Parathyroid adenoma (tissue), 2 donors: ENCODE measurements at regions not wholly inside any gene's neighbourhood (a gene's known extent, or its start where the extent isn't known, plus 50 kb on each side); places are given as distances from the start of the nearest gene placed in this dataset.
"Not testable (repeated sequence)": the region's sequence is repeated elsewhere in the genome, so short reads cannot be mapped to it uniquely, and the experiment has no call there.

Experiments
- H2AFZ ChIP-seq: fragments of 300-600 bp; sonication (generic); one replicate; pipeline ENCODE4 v1.7.0; 2017; ENCODE audit warnings: antibody characterized with exemption, mild to moderate bottlenecking
- H3K27ac ChIP-seq: fragments of 300-600 bp; sonication (generic); one replicate; pipeline ENCODE4 v1.7.0; 2017
- H3K27me3 ChIP-seq: fragments of 300-600 bp; sonication (generic); one replicate; pipeline ENCODE4 v1.7.0; 2017; ENCODE audit warnings: low read length; ENCODE audit not compliant: control insufficient read depth, insufficient read depth
- H3K36me3 ChIP-seq: fragments of 300-600 bp; sonication (generic); one replicate; pipeline ENCODE4 v1.7.0; 2017; ENCODE audit warnings: low read length; ENCODE audit not compliant: control insufficient read depth, insufficient read depth
- H3K4me1 ChIP-seq: fragments of 300-600 bp; sonication (generic); one replicate; pipeline ENCODE4 v1.7.0; 2017; ENCODE audit warnings: control low read depth
- H3K4me2 ChIP-seq: fragments of 300-600 bp; sonication (generic); one replicate; pipeline ENCODE4 v1.7.0; 2017; ENCODE audit warnings: low read length
- H3K4me3 ChIP-seq: fragments of 300-600 bp; sonication (generic); one replicate; pipeline ENCODE4 v1.7.0; 2017; ENCODE audit warnings: low read depth, low read length
- H3K79me2 ChIP-seq: fragments of 300-600 bp; sonication (generic); one replicate; pipeline ENCODE4 v1.7.0; 2017; ENCODE audit warnings: control low read depth
- H3K9ac ChIP-seq: fragments of 300-600 bp; sonication (generic); one replicate; pipeline ENCODE4 v1.7.0; 2017; ENCODE audit warnings: mild to moderate bottlenecking
- H3K9me3 ChIP-seq: fragments of 300-600 bp; sonication (generic); one replicate; pipeline ENCODE4 v1.7.0; 2017; ENCODE audit warnings: low read length; ENCODE audit not compliant: control insufficient read depth
- TF ChIP-seq, protein P1 (sequence below): fragments of 300-600 bp; sonication (generic); IDR thresholded peaks from one replicate; pipeline ENCODE4 v1.7.0; 2017; ENCODE audit warnings: antibody characterized with exemption, mild to moderate bottlenecking
- donor health status: primary hyperparathyroidism.

DNA sequence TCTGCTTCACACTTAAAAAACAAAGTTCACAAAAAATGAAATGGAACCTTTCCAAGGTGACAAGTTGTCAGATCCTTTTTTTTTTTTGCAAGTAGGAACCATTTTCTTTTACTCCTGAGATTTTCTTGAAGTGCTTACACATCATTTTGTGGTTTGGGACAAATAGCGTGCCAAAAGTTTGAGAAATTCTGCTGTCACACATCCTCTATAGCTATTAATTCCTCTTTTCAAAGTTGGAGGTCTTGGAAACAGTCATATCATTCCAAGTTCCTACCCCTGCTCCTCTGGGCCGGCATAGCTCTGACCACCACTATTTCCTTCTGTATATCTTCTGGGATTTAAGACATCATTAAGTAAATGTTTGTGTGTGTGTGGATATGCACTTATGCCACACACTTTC is 421.6 kb upstream of the SLC10A2 start:
- H3K4me3 ChIP-seq, result no peak overlapping the region
- H3K9me3 ChIP-seq, result no peaks in the 10 kb centered on the region
- TF ChIP-seq, protein P1, sequence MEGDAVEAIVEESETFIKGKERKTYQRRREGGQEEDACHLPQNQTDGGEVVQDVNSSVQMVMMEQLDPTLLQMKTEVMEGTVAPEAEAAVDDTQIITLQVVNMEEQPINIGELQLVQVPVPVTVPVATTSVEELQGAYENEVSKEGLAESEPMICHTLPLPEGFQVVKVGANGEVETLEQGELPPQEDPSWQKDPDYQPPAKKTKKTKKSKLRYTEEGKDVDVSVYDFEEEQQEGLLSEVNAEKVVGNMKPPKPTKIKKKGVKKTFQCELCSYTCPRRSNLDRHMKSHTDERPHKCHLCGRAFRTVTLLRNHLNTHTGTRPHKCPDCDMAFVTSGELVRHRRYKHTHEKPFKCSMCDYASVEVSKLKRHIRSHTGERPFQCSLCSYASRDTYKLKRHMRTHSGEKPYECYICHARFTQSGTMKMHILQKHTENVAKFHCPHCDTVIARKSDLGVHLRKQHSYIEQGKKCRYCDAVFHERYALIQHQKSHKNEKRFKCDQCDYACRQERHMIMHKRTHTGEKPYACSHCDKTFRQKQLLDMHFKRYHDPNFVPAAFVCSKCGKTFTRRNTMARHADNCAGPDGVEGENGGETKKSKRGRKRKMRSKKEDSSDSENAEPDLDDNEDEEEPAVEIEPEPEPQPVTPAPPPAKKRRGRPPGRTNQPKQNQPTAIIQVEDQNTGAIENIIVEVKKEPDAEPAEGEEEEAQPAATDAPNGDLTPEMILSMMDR, result no peak
- H2AFZ ChIP-seq, result no peak overlapping the region
- H3K4me2 ChIP-seq, result no peak overlapping the region
- H3K4me1 ChIP-seq, result no peaks in the 10 kb centered on the region
- no peak overlapping the region for H3K27ac ChIP-seq
- H3K79me2 ChIP-seq, result no peaks in the 10 kb centered on the region
- no peaks in the 10 kb centered on the region for H3K36me3 ChIP-seq
- no peak overlapping the region for H3K9ac ChIP-seq
- H3K27me3 ChIP-seq, result no peaks in the 10 kb centered on the region

DNA sequence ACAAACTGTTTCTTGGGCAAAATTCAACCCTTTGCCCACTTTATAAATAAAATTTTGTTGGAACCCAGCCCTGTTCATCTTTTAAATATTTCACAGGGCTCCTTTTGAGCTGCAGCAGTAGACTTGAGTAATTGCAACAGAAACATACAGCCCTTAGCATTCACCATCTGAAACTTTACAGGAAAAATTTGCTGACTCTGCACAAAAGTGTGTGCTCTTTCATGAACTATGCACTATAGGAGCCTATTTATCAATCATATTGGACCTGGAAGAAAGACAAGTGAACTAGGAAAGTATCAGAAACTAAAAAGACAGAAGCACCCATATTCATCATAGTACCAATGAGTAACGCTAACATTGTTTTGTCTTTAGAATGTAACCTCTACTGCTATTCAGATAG is 406.9 kb upstream of the SLC10A2 start:
- Histone ChIP-seq H3K4me3 (no peak overlapping the region), H3K4me2 (no peak overlapping the region), H3K27ac (no peak overlapping the region), H3K27me3 (no peaks in the 10 kb centered on the region), H3K79me2 (no peaks in the 10 kb centered on the region), H2AFZ (no peak overlapping the region), H3K9ac (no peak overlapping the region), H3K4me1 (no peaks in the 10 kb centered on the region), H3K36me3 (no peaks in the 10 kb centered on the region), H3K9me3 (no peaks in the 10 kb centered on the region)
- TF ChIP-seq, protein P1, result no peak

- no peaks in the 10 kb centered on the region for H3K9me3 ChIP-seq
- TF ChIP-seq, protein P1, result no peak
- H2AFZ ChIP-seq, result no peak overlapping the region
- H3K36me3 ChIP-seq, result no peaks in the 10 kb centered on the region
- H3K4me3 ChIP-seq, result no peak overlapping the region
- no peak overlapping the region for H3K4me2 ChIP-seq
- no peaks in the 10 kb centered on the region for H3K79me2 ChIP-seq
- no peak overlapping the region for H3K27ac ChIP-seq
- no peaks in the 10 kb centered on the region for H3K27me3 ChIP-seq
- no peak overlapping the region for H3K9ac ChIP-seq
- H3K4me1 ChIP-seq, result no peaks in the 10 kb centered on the region
Observed at GRCh38 chr13:103471896-103472295, 405.7 kb upstream of the SLC10A2 start.

- TF ChIP-seq, protein P1, result no peak
- Histone ChIP-seq H3K36me3 (no peaks in the 10 kb centered on the region), H3K4me3 (no peak overlapping the region), H3K79me2 (no peaks in the 10 kb centered on the region), H3K4me1 (no peaks in the 10 kb centered on the region), H2AFZ (no peak overlapping the region), H3K4me2 (no peak overlapping the region), H3K9me3 (no peaks in the 10 kb centered on the region), H3K27ac (no peak overlapping the region), H3K27me3 (no peaks in the 10 kb centered on the region), H3K9ac (no peak overlapping the region)
Observed at GRCh38 chr13:103469771-103470170, 403.6 kb upstream of the SLC10A2 start.

DNA sequence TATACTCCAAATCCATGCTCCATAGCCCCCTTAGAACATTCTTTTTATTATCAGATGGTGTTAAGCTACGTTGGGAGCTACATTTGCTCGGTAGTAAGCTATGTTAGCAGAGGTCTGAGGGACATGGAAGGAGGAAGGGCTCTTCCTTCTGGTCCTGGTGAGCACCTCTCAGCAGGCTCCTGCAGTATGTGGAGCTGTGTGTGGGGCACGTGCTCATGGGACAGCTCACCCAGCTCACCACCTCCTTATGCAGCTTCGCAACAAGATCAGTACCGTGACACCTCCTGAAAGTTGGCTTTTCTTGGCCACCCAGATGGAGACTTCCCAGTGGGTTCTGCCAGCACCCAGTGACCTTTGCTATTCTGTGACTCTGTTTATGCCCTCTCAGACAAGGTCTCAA is 400.5 kb upstream of the SLC10A2 start:
- H3K79me2 ChIP-seq, result no peaks in the 10 kb centered on the region
- no peak overlapping the region for H3K27ac ChIP-seq
- no peak overlapping the region for H3K4me3 ChIP-seq
- TF ChIP-seq, protein P1, result no peak
- H3K27me3 ChIP-seq, result no peaks in the 10 kb centered on the region
- no peak overlapping the region for H2AFZ ChIP-seq
- no peaks in the 10 kb centered on the region for H3K9me3 ChIP-seq
- H3K36me3 ChIP-seq, result no peaks in the 10 kb centered on the region
- no peaks in the 10 kb centered on the region for H3K4me1 ChIP-seq
- H3K4me2 ChIP-seq, result no peak overlapping the region
- H3K9ac ChIP-seq, result no peak overlapping the region

GRCh38 chr13:103460246-103460645 is 394.0 kb upstream of the SLC10A2 start:
- H3K9ac ChIP-seq, H3K4me1 ChIP-seq, H3K4me2 ChIP-seq, H3K27me3 ChIP-seq, H3K9me3 ChIP-seq, H3K4me3 ChIP-seq, H3K36me3 ChIP-seq, H3K79me2 ChIP-seq, H2AFZ ChIP-seq, H3K27ac ChIP-seq: not testable (repeated sequence)

GRCh38 chr13:103457050-103457449 is 390.8 kb upstream of the SLC10A2 start:
- H3K36me3 ChIP-seq, H3K4me1 ChIP-seq, H3K27me3 ChIP-seq, H3K4me3 ChIP-seq, H3K9me3 ChIP-seq, H3K9ac ChIP-seq, H3K4me2 ChIP-seq, H3K27ac ChIP-seq, H2AFZ ChIP-seq, H3K79me2 ChIP-seq: not testable (repeated sequence)
